SK-N-SH (cell line): ENCODE measurements at regions not wholly inside any gene's neighbourhood (a gene's known extent, or its start where the extent isn't known, plus 50 kb on each side); places are given as distances from the start of the nearest gene placed in this dataset.
"Not testable (repeated sequence)": the region's sequence is repeated elsewhere in the genome, so short reads cannot be mapped to it uniquely, and the experiment has no call there.

Source experiments
- CTCF ChIA-PET: fragments of 300-600, 350-600 bp; formaldehyde crosslinking; extraction: SDS; loops from one replicate; lab custom pipeline; 2021; lab: Yijun Ruan, JAX
- POLR2A ChIA-PET: fragments of 350-600 bp; sonication (Branson Sonifier 250); formaldehyde crosslinking; extraction: SDS; loops from one replicate; lab custom pipeline; 2020; ENCODE audit warnings: antibody characterized with exemption, inconsistent platforms; lab: Yijun Ruan, JAX
- DNase-seq: peaks from one replicate; pipeline ENCODE4 v3.0.0; 2012
- H2AFZ ChIP-seq: fragments of 200-600 bp; sonication (generic); 2 replicates; pipeline ENCODE4 v1.8.1; 2016; ENCODE audit warnings: antibody characterized with exemption, mild to moderate bottlenecking, low read depth
- H3F3A ChIP-seq: fragments of 200-600 bp; sonication (generic); replicated peaks from 2 replicates; pipeline ENCODE3; 2016; ENCODE audit warnings: antibody characterized with exemption, mild to moderate bottlenecking; ENCODE audit not compliant: insufficient read depth
- H3K27ac ChIP-seq, 2 experiments: fragments of 200-500 bp in 1 of 2; fragments of 200-600 bp in 1 of 2; sonication (Bioruptor generic) in 1 of 2; sonication (generic), shearing (Covaris generic) in 1 of 2; 2 replicates each; pipeline versions ENCODE4 v1.5.1 to v1.6.1; 2014 to 2016; ENCODE audit warnings: low read depth in 2 of 2, inconsistent platforms in 1 of 2, low read length in 1 of 2, mild to moderate bottlenecking in 1 of 2, mixed read lengths in 1 of 2
- H3K27me3 ChIP-seq: fragments of 200-600 bp; sonication (generic), shearing (Covaris generic); 2 replicates; pipeline ENCODE4 v1.6.1; 2016; ENCODE audit warnings: mixed run types; ENCODE audit not compliant: insufficient read depth
- H3K36me3 ChIP-seq, 2 experiments: fragments of 200-500 bp in 1 of 2; fragments of 200-600 bp in 1 of 2; sonication (Bioruptor generic) in 1 of 2; sonication (generic) in 1 of 2; replicated peaks in 1 of 2; 2 replicates each; pipeline versions ENCODE3 to v1.5.1; 2014 to 2016; ENCODE audit warnings: low read length in 1 of 2, mild to moderate bottlenecking in 1 of 2; ENCODE audit not compliant: insufficient read depth in 2 of 2, control insufficient read depth in 1 of 2
- H3K4me1 ChIP-seq, 2 experiments: fragments of 200-500 bp in 1 of 2; fragments of 200-600 bp in 1 of 2; sonication (Bioruptor generic) in 1 of 2; sonication (generic), shearing (Covaris generic) in 1 of 2; 2 replicates each; pipeline versions ENCODE4 v1.5.1 to v1.6.1; 2014 to 2016; ENCODE audit warnings: low read depth in 1 of 2, low read length in 1 of 2, mixed run types in 1 of 2; ENCODE audit not compliant: insufficient read depth in 2 of 2, control insufficient read depth in 1 of 2
- H3K4me2 ChIP-seq: fragments of 200-600 bp; sonication (generic), shearing (Covaris generic); 2 replicates; pipeline ENCODE4 v1.6.1; 2017; ENCODE audit warnings: mixed run types
- H3K4me3 ChIP-seq, 2 experiments: fragments of 200-500 bp in 1 of 2; fragments of 200-600 bp in 1 of 2; sonication (Bioruptor generic) in 1 of 2; sonication (generic), shearing (Covaris generic) in 1 of 2; 2 replicates each; pipeline versions ENCODE4 v1.5.1 to v1.8.1; 2014 to 2016; ENCODE audit warnings: low read depth in 2 of 2, inconsistent platforms in 1 of 2, low read length in 1 of 2, mild to moderate bottlenecking in 1 of 2, mixed read lengths in 1 of 2, moderate library complexity in 1 of 2
- H3K79me2 ChIP-seq: fragments of 200-600 bp; sonication (generic); 2 replicates; pipeline ENCODE4 v1.8.1; 2017; ENCODE audit warnings: mild to moderate bottlenecking; ENCODE audit not compliant: insufficient read depth
- H3K9ac ChIP-seq: fragments of 200-600 bp; sonication (generic); 2 replicates; pipeline ENCODE4 v1.6.1; 2017; ENCODE audit warnings: mixed run types
- H3K9me2 ChIP-seq: fragments of 200-600 bp; sonication (generic); 2 replicates; pipeline ENCODE4 v1.6.1; 2017; ENCODE audit warnings: mixed run types
- H3K9me3 ChIP-seq: fragments of 200-600 bp; sonication (generic); 2 replicates; pipeline ENCODE4 v1.6.1; 2017; ENCODE audit warnings: mixed run types, mild to moderate bottlenecking, moderate library complexity
- H4K20me1 ChIP-seq: fragments of 200-600 bp; sonication (generic); 2 replicates; pipeline ENCODE4 v1.6.1; 2017; ENCODE audit warnings: mild to moderate bottlenecking, mixed run types; ENCODE audit not compliant: insufficient read depth
- CTCF ChIP-seq: fragments of 200-600 bp; sonication (generic); IDR thresholded peaks from 2 replicates; pipeline ENCODE4 v1.6.1; 2017; ENCODE audit warnings: antibody characterized with exemption, mild to moderate bottlenecking, moderate library complexity
- FOXJ3 ChIP-seq: sonication (generic); formaldehyde crosslinking; IDR thresholded peaks from 2 replicates; pipeline ENCODE4 v1.5.1; 2020; ENCODE audit warnings: mild to moderate bottlenecking, missing genetic modification reagents
- MEF2A ChIP-seq: IDR thresholded peaks from 2 replicates; pipeline ENCODE4 v1.4.0; 2012; ENCODE audit warnings: low read depth, borderline replicate concordance
- TCF12 ChIP-seq: IDR thresholded peaks from 2 replicates; pipeline ENCODE4 v1.4.0; 2012
- TEAD4 ChIP-seq: IDR thresholded peaks from 2 replicates; pipeline ENCODE4 v1.4.0; 2012; ENCODE audit warnings: mild to moderate bottlenecking, borderline replicate concordance; ENCODE audit not compliant: insufficient read depth
- USF1 ChIP-seq: IDR thresholded peaks from 2 replicates; pipeline ENCODE4 v1.4.0; 2012; ENCODE audit warnings: low read depth, borderline replicate concordance
- YY1 ChIP-seq: IDR thresholded peaks from 2 replicates; pipeline ENCODE4 v1.4.0; 2012; ENCODE audit warnings: low read depth, mild to moderate bottlenecking
- ZBTB33 ChIP-seq: IDR thresholded peaks from 2 replicates; pipeline ENCODE4 v1.4.0; 2012; ENCODE audit warnings: low read depth, borderline replicate concordance
- WGBS: methylation state at CpG from one replicate; pipeline ENCODE4 v1.1.6; 2017; ENCODE audit warnings: low lambda C conversion rate; 5-methylcytosine and 5-hydroxymethylcytosine counted together
- TF ChIP-seq, protein P1 (sequence below): fragments of 150-350 bp; IDR thresholded peaks from 2 replicates; pipeline ENCODE4 v1.6.1; 2016; ENCODE audit warnings: mild to moderate bottlenecking, low read depth, low read length

- no peaks in the 10 kb centered on the region for H3K9me2 ChIP-seq
- no peak overlapping the region for H3K4me3 ChIP-seq
- H3K4me1 ChIP-seq = no peaks in the 10 kb centered on the region; a peak in 1 of 4 replicates
- no peak overlapping the region for H3K27ac ChIP-seq
- H2AFZ ChIP-seq = no peak overlapping the region
- TF ChIP-seq YY1 (no peak), ZBTB33 (no peak), FOXJ3 (no peak), CTCF (no peak), MEF2A (no peak), TCF12 (no peak), USF1 (no peak), TEAD4 (no peak)
- TF ChIP-seq, protein P1, sequence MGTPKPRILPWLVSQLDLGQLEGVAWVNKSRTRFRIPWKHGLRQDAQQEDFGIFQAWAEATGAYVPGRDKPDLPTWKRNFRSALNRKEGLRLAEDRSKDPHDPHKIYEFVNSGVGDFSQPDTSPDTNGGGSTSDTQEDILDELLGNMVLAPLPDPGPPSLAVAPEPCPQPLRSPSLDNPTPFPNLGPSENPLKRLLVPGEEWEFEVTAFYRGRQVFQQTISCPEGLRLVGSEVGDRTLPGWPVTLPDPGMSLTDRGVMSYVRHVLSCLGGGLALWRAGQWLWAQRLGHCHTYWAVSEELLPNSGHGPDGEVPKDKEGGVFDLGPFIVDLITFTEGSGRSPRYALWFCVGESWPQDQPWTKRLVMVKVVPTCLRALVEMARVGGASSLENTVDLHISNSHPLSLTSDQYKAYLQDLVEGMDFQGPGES = no peak
- TF ChIP-seq, all 33 proteins: peak for 0
- no peaks in the 10 kb centered on the region for H3K79me2 ChIP-seq
- H3K9me3 ChIP-seq = no peaks in the 10 kb centered on the region
- POLR2A ChIA-PET = no interaction called here
- H3K9ac ChIP-seq = no peak overlapping the region
- no peak overlapping the region for H3K4me2 ChIP-seq
- H3K36me3 ChIP-seq = no peaks in the 10 kb centered on the region
- CTCF ChIA-PET = no interaction called here
- H3K27me3 ChIP-seq = no peaks in the 10 kb centered on the region
- H3F3A ChIP-seq = no peaks in the 10 kb centered on the region
- no peaks in the 10 kb centered on the region for H4K20me1 ChIP-seq
- DNase-seq = peak; percentile 6
Measured at GRCh38 chr15:46961795-46962194, 755.5 kb upstream of the SEMA6D start.

DNA sequence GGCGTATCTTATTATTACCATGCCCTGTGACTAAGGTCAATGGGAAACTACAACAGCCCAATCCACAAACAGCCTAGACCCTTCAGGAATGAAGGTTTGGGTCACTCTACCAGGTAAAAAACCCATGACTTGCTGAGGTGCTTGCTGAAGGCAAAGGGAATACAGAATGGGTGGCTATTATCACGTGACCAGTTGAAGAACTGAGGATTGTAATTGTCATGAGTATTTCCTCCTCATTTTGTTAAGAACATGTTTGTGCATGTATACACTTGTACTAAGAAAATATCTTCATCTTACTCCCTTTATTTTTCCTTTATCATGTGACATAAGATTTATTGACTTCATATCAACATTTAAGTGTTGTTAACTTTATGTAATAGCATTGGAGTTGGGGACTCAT lies 729.2 kb upstream of the SEMA6D start:
- H3K79me2 ChIP-seq, H2AFZ ChIP-seq, H3K9me2 ChIP-seq, H3K9me3 ChIP-seq, H3K9ac ChIP-seq, DNase-seq, H3K4me2 ChIP-seq, POLR2A ChIA-PET, H3K4me1 ChIP-seq, H3K27ac ChIP-seq, H4K20me1 ChIP-seq, H3F3A ChIP-seq, H3K4me3 ChIP-seq, H3K27me3 ChIP-seq, CTCF ChIA-PET, H3K36me3 ChIP-seq: not testable (repeated sequence)
- WGBS = 14% methylated on average over 2 of the region's 2 CpGs
